Small intestine (tissue), 7 donors: ENCODE measurements at regions not wholly inside any gene's neighbourhood (a gene's known extent, or its start where the extent isn't known, plus 50 kb on each side); places are given as distances from the start of the nearest gene placed in this dataset.
"Not testable (repeated sequence)": the region's sequence is repeated elsewhere in the genome, so short reads cannot be mapped to it uniquely, and the experiment has no call there.

ENCODE experiments used
- DNase-seq, 2 donors: peaks; one replicate each; pipeline versions ENCODE4 v3.0.0 to v3.0.0-alpha.2; 2013
- FAIRE-seq: peaks from 2 replicates; lab custom pipeline; 2012; peaks lifted over from hg19 to GRCh38; lab: Jason Lieb, UNC
- H3K27ac ChIP-seq, 3 donors: one replicate each; pipeline ENCODE4 v1.5.1; 2013; ENCODE audit warnings: low read length in 2 of 3, mild to moderate bottlenecking in 2 of 3, control low read depth in 1 of 3, inconsistent platforms in 1 of 3, low read depth in 1 of 3, moderate library complexity in 1 of 3
- H3K27me3 ChIP-seq, 3 donors: one replicate each; pipeline ENCODE4 v1.6.1; 2013; ENCODE audit warnings: low read length in 3 of 3, inconsistent platforms in 1 of 3; ENCODE audit not compliant: control insufficient read depth in 3 of 3, insufficient read depth in 3 of 3
- H3K36me3 ChIP-seq, 3 donors: one replicate each; pipeline ENCODE4 v1.6.1; 2013; ENCODE audit warnings: low read length in 3 of 3, inconsistent platforms in 1 of 3, low read depth in 1 of 3, mild to moderate bottlenecking in 1 of 3, moderate library complexity in 1 of 3; ENCODE audit not compliant: control insufficient read depth in 3 of 3, insufficient read depth in 2 of 3
- H3K4me1 ChIP-seq, 3 donors: one replicate each; pipeline ENCODE4 v1.6.1; 2013; ENCODE audit warnings: low read length in 2 of 3, inconsistent platforms in 1 of 3, low read depth in 1 of 3, mild to moderate bottlenecking in 1 of 3, moderate library complexity in 1 of 3; ENCODE audit not compliant: control insufficient read depth in 3 of 3, insufficient read depth in 2 of 3
- H3K4me3 ChIP-seq, 3 donors: one replicate each; pipeline ENCODE4 v1.5.1; 2013; ENCODE audit warnings: low read length in 3 of 3, control low read depth in 1 of 3, inconsistent platforms in 1 of 3, low read depth in 1 of 3, mild to moderate bottlenecking in 1 of 3, moderate library complexity in 1 of 3
- H3K9me3 ChIP-seq, 2 donors: one replicate each; pipeline ENCODE4 v1.6.1; 2013; ENCODE audit warnings: low read depth in 1 of 2, low read length in 1 of 2; ENCODE audit not compliant: control insufficient read depth in 2 of 2, insufficient read depth in 1 of 2
- WGBS, 3 donors: extraction: QIAGEN DNeasy Blood & Tissue Kit; methylation state at CpG; one replicate each; pipeline ENCODE4 v1.1.7; 2013; 5-methylcytosine and 5-hydroxymethylcytosine counted together
- donor health status: healthy with polysubstance abuse.
- donor health status: control.
- donor health status: control.
- donor health status: Bipolar disorder and iron deficiency.
- donor health status: healthy.

GRCh38 chr4:125796138-125796537 is 481.4 kb downstream of the FAT4 start:
- no peak for FAIRE-seq
- Histone ChIP-seq H3K4me1 (peaks cover 0 to 5% (median 0%) of the 10 kb centered on the region in 3 donors), H3K4me3 (no peak overlapping the region), H3K27ac (no peak overlapping the region), H3K9me3 (no peaks in the 10 kb centered on the region), H3K27me3 (peaks cover 0 to 2% (median 0%) of the 10 kb centered on the region in 3 donors), H3K36me3 (no peaks in the 10 kb centered on the region)
- 22 to 50% (median 28%) methylated on average over 2 of the region's 2 CpGs for WGBS, 3 donors
- DNase-seq, result peak in 1 of 2 donors; percentile 4

GRCh38 chr4:125797621-125798020 is 482.9 kb downstream of the FAT4 start:
- not testable (repeated sequence) for H3K4me3 ChIP-seq, DNase-seq, FAIRE-seq, H3K27ac ChIP-seq, H3K4me1 ChIP-seq, H3K36me3 ChIP-seq, H3K27me3 ChIP-seq, H3K9me3 ChIP-seq
- WGBS, 3 donors, result 69 to 76% (median 71%) methylated on average over 4 of the region's 4 CpGs

GRCh38 chr4:125801373-125801772 is 486.6 kb downstream of the FAT4 start:
- no peak for FAIRE-seq

GRCh38 chr4:125801924-125802323 is 487.2 kb downstream of the FAT4 start:
- Histone ChIP-seq H3K9me3 (no peaks in the 10 kb centered on the region), H3K27me3 (peaks cover 0 to 2% (median 0%) of the 10 kb centered on the region in 3 donors), H3K4me3 (no peak overlapping the region), H3K4me1 (no peaks in the 10 kb centered on the region), H3K27ac (no peak overlapping the region), H3K36me3 (no peaks in the 10 kb centered on the region)
- FAIRE-seq, result no peak
- DNase-seq, result no peak
- WGBS, 3 donors, result 16 to 60% (median 27%) methylated on average over 1 of the region's 1 CpG

More at GRCh38 chr4:125801373-125801772, 486.6 kb downstream of the FAT4 start:
- DNase-seq, result no peak
- Histone ChIP-seq H3K27ac (no peak overlapping the region), H3K4me1 (no peaks in the 10 kb centered on the region), H3K36me3 (no peaks in the 10 kb centered on the region), H3K4me3 (no peak overlapping the region), H3K27me3 (peaks cover 0 to 2% (median 0%) of the 10 kb centered on the region in 3 donors), H3K9me3 (no peaks in the 10 kb centered on the region)
- WGBS, 3 donors, result 92 to 99% (median 96%) methylated on average over 4 of the region's 4 CpGs

GRCh38 chr4:125808022-125808421 is 493.3 kb downstream of the FAT4 start:
- DNase-seq (no peak), FAIRE-seq (no peak)
- Histone ChIP-seq H3K4me3 (no peak overlapping the region), H3K4me1 (no peaks in the 10 kb centered on the region), H3K36me3 (no peaks in the 10 kb centered on the region), H3K27ac (no peak overlapping the region), H3K27me3 (no peaks in the 10 kb centered on the region), H3K9me3 (no peaks in the 10 kb centered on the region)
- 38 to 47% (median 39%) methylated on average over 3 of the region's 3 CpGs for WGBS, 3 donors

- Histone ChIP-seq H3K27me3 (no peaks in the 10 kb centered on the region), H3K9me3 (no peaks in the 10 kb centered on the region), H3K4me1 (no peaks in the 10 kb centered on the region), H3K36me3 (no peaks in the 10 kb centered on the region), H3K4me3 (no peak overlapping the region), H3K27ac (no peak overlapping the region)
- DNase-seq (no peak), FAIRE-seq (no peak)
- WGBS, 3 donors, result 53 to 62% (median 59%) methylated on average over 1 of the region's 1 CpG
These were observed 493.8 kb downstream of the FAT4 start for GRCh38 chr4:125808570-125808969.

- no peak overlapping the region for H3K27ac ChIP-seq
- no peaks in the 10 kb centered on the region for H3K4me1 ChIP-seq
- no peaks in the 10 kb centered on the region for H3K27me3 ChIP-seq
- no peaks in the 10 kb centered on the region for H3K36me3 ChIP-seq
- DNase-seq (no peak), FAIRE-seq (no peak)
- no peaks in the 10 kb centered on the region for H3K9me3 ChIP-seq
- H3K4me3 ChIP-seq, result no peak overlapping the region
These were observed 497.1 kb downstream of the FAT4 start for GRCh38 chr4:125811892-125812291.

GRCh38 chr4:125826801-125827695 is 512.3 kb downstream of the FAT4 start:
- Histone ChIP-seq H3K4me1 (no peaks in the 10 kb centered on the region), H3K27ac (no peak overlapping the region), H3K9me3 (no peaks in the 10 kb centered on the region), H3K36me3 (no peaks in the 10 kb centered on the region), H3K4me3 (no peak overlapping the region), H3K27me3 (no peaks in the 10 kb centered on the region)
- WGBS, 3 donors, result 40 to 61% (median 52%) methylated on average over 3 of the region's 3 CpGs
- no peak for FAIRE-seq
- DNase-seq, result no peak

- H3K27me3 ChIP-seq, result no peaks in the 10 kb centered on the region
- no peaks in the 10 kb centered on the region for H3K4me1 ChIP-seq
- no peaks in the 10 kb centered on the region for H3K9me3 ChIP-seq
- no peak for FAIRE-seq
- DNase-seq, result no peak
- H3K36me3 ChIP-seq, result no peaks in the 10 kb centered on the region
- no peak overlapping the region for H3K4me3 ChIP-seq
- no peak overlapping the region for H3K27ac ChIP-seq
These were observed 512.9 kb downstream of the FAT4 start for GRCh38 chr4:125827696-125828052.
